GM23248 (cell line): ENCODE measurements at regions not wholly inside any gene's neighbourhood (a gene's known extent, or its start where the extent isn't known, plus 50 kb on each side); places are given as distances from the start of the nearest gene placed in this dataset.
"Not testable (repeated sequence)": the region's sequence is repeated elsewhere in the genome, so short reads cannot be mapped to it uniquely, and the experiment has no call there.

ENCODE experiments used
- EZH2 ChIP-seq: fragments of 200-600 bp; sonication (generic); IDR thresholded peaks from 2 replicates; pipeline ENCODE4 v1.6.1; 2018; ENCODE audit warnings: antibody characterized with exemption, mild to moderate bottlenecking; ENCODE audit not compliant: insufficient read depth, poor library complexity, severe bottlenecking
- EZH2phosphoT487 ChIP-seq: fragments of 200-600 bp; sonication (generic); IDR thresholded peaks from 2 replicates; pipeline ENCODE4 v1.6.1; 2018; ENCODE audit warnings: antibody characterized with exemption, moderate library complexity, mild to moderate bottlenecking, low read depth; ENCODE audit not compliant: insufficient read depth

DNA sequence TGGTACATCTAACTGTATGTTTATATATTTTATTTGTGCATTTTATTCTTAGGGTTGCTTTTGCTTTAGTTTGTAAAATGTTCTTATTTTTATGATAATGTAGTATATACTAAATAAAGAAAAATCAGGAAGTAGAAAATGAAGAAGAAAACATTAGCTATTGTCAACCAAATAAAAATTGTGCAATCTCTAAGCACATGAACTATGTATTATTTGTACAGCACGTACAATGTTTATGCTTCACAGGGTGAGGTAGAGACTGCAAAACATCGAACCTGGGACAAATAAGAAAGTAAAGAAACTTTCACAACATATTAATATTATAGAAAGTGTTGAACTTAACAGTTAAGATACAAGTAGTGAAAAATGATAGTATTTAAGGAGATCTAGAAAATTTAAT is 123.0 kb downstream of the ZNF92 start:
- not testable (repeated sequence) for TF ChIP-seq EZH2, EZH2phosphoT487
